ENCODE measurements at regions not wholly inside any gene's neighbourhood (a gene's known extent, or its start where the extent isn't known, plus 50 kb on each side); places are given as distances from the start of the nearest gene placed in this dataset.
"Not testable (repeated sequence)": the region's sequence is repeated elsewhere in the genome, so short reads cannot be mapped to it uniquely, and the experiment has no call there.

- H3K79me1 ChIP-seq (replicated peaks; ENCODE audit: low read length, poor library complexity, severe bottlenecking); H3K9ac ChIP-seq (ENCODE audit: low read length); H3K4ac ChIP-seq (ENCODE audit: low read depth in 1 of 2, low read length in 2 of 2); DNase-seq; H3K36me3 ChIP-seq (ENCODE audit: control insufficient read depth in 1 of 2, insufficient read depth in 2 of 2, low read depth in 1 of 2, low read length in 2 of 2); H3K27ac ChIP-seq (ENCODE audit: low read length, poor library complexity, severe bottlenecking); H4K8ac ChIP-seq (ENCODE audit: low read length); H2BK15ac ChIP-seq (ENCODE audit: low read depth, poor library complexity, severe bottlenecking); H3K14ac ChIP-seq (ENCODE audit: low read length in 2 of 2); H3K23ac ChIP-seq (ENCODE audit: low read length in 2 of 2); H3K4me2 ChIP-seq (ENCODE audit: low read length, poor library complexity, severe bottlenecking); H2AK5ac ChIP-seq (ENCODE audit: low read length, severe bottlenecking); H3K18ac ChIP-seq (ENCODE audit: low read depth in 1 of 2, low read length in 2 of 2); H4K91ac ChIP-seq (ENCODE audit: low read length); H2BK120ac ChIP-seq (ENCODE audit: low read depth, low read length); H3K4me3 ChIP-seq (ENCODE audit: insufficient read depth in 1 of 2, low read depth in 1 of 2, low read length in 2 of 2); H2BK12ac ChIP-seq (ENCODE audit: low read length in 2 of 2); H3K4me1 ChIP-seq (ENCODE audit: control insufficient read depth, insufficient read depth, low read depth, low read length); H2AFZ ChIP-seq (ENCODE audit: low read depth, low read length); H2BK5ac ChIP-seq (ENCODE audit: low read depth, low read length, poor library complexity, severe bottlenecking); H3K27me3 ChIP-seq (ENCODE audit: control insufficient read depth in 1 of 2, insufficient read depth in 1 of 2, low read length in 2 of 2); H3K9me3 ChIP-seq (ENCODE audit: control insufficient read depth, low read length): not testable (repeated sequence)
- 47% methylated on average over 1 of the region's 5 CpGs for WGBS
Observed at GRCh38 chr1:190943722-190944121, 466.1 kb upstream of the BRINP3 start.

GRCh38 chr1:190949939-190950338, 472.3 kb upstream of the BRINP3 start:
- Histone ChIP-seq H2AFZ (ENCODE audit: low read depth, low read length) (no peak overlapping the region), H2BK5ac (ENCODE audit: low read depth, low read length, poor library complexity, severe bottlenecking) (no peak overlapping the region), H3K4ac (ENCODE audit: low read depth in 1 of 2, low read length in 2 of 2) (no peak overlapping the region), H3K4me3 (ENCODE audit: insufficient read depth in 1 of 2, low read depth in 1 of 2, low read length in 2 of 2) (no peak overlapping the region), H3K23ac (ENCODE audit: low read length in 2 of 2) (no peak overlapping the region), H4K8ac (ENCODE audit: low read length) (no peak overlapping the region), H3K4me1 (ENCODE audit: control insufficient read depth, insufficient read depth, low read depth, low read length) (no peaks in the 10 kb centered on the region), H2BK15ac (ENCODE audit: low read depth, poor library complexity, severe bottlenecking) (no peak overlapping the region), H3K4me2 (ENCODE audit: low read length, poor library complexity, severe bottlenecking) (no peak overlapping the region), H2BK12ac (ENCODE audit: low read length in 2 of 2) (no peak overlapping the region), H4K91ac (ENCODE audit: low read length) (no peak overlapping the region), H3K36me3 (ENCODE audit: control insufficient read depth in 1 of 2, insufficient read depth in 2 of 2, low read depth in 1 of 2, low read length in 2 of 2) (no peaks in the 10 kb centered on the region), H3K79me1 (replicated peaks; ENCODE audit: low read length, poor library complexity, severe bottlenecking) (no peaks in the 10 kb centered on the region), H2BK120ac (ENCODE audit: low read depth, low read length) (no peak overlapping the region), H3K27me3 (ENCODE audit: control insufficient read depth in 1 of 2, insufficient read depth in 1 of 2, low read length in 2 of 2) (no peaks in the 10 kb centered on the region), H3K14ac (ENCODE audit: low read length in 2 of 2) (no peak overlapping the region), H3K9me3 (ENCODE audit: control insufficient read depth, low read length) (no peaks in the 10 kb centered on the region), H3K9ac (ENCODE audit: low read length) (no peak overlapping the region), H2AK5ac (ENCODE audit: low read length, severe bottlenecking) (no peak overlapping the region), H3K18ac (ENCODE audit: low read depth in 1 of 2, low read length in 2 of 2) (no peak overlapping the region), H3K27ac (ENCODE audit: low read length, poor library complexity, severe bottlenecking) (no peak overlapping the region)
- no peak for DNase-seq
- 70% methylated on average over 4 of the region's 5 CpGs for WGBS

- Histone ChIP-seq H3K4ac (ENCODE audit: low read depth in 1 of 2, low read length in 2 of 2) (no peak overlapping the region), H3K4me3 (ENCODE audit: insufficient read depth in 1 of 2, low read depth in 1 of 2, low read length in 2 of 2) (no peak overlapping the region), H4K8ac (ENCODE audit: low read length) (no peak overlapping the region), H3K79me1 (replicated peaks; ENCODE audit: low read length, poor library complexity, severe bottlenecking) (no peaks in the 10 kb centered on the region), H2BK12ac (ENCODE audit: low read length in 2 of 2) (no peak overlapping the region), H3K23ac (ENCODE audit: low read length in 2 of 2) (no peak overlapping the region), H3K27me3 (ENCODE audit: control insufficient read depth in 1 of 2, insufficient read depth in 1 of 2, low read length in 2 of 2) (no peaks in the 10 kb centered on the region), H3K9ac (ENCODE audit: low read length) (no peak overlapping the region), H3K36me3 (ENCODE audit: control insufficient read depth in 1 of 2, insufficient read depth in 2 of 2, low read depth in 1 of 2, low read length in 2 of 2) (no peaks in the 10 kb centered on the region), H3K14ac (ENCODE audit: low read length in 2 of 2) (no peak overlapping the region), H2BK15ac (ENCODE audit: low read depth, poor library complexity, severe bottlenecking) (no peak overlapping the region), H2AFZ (ENCODE audit: low read depth, low read length) (no peak overlapping the region), H4K91ac (ENCODE audit: low read length) (no peak overlapping the region), H3K4me1 (ENCODE audit: control insufficient read depth, insufficient read depth, low read depth, low read length) (no peaks in the 10 kb centered on the region), H2AK5ac (ENCODE audit: low read length, severe bottlenecking) (no peak overlapping the region), H3K4me2 (ENCODE audit: low read length, poor library complexity, severe bottlenecking) (no peak overlapping the region), H3K9me3 (ENCODE audit: control insufficient read depth, low read length) (peaks cover 8% of the 10 kb centered on the region), H2BK120ac (ENCODE audit: low read depth, low read length) (no peak overlapping the region), H2BK5ac (ENCODE audit: low read depth, low read length, poor library complexity, severe bottlenecking) (no peak overlapping the region), H3K27ac (ENCODE audit: low read length, poor library complexity, severe bottlenecking) (no peak overlapping the region), H3K18ac (ENCODE audit: low read depth in 1 of 2, low read length in 2 of 2) (no peak overlapping the region)
- DNase-seq = no peak
Observed at GRCh38 chr1:190957565-190957964, 479.9 kb upstream of the BRINP3 start.

GRCh38 chr1:190963321-190963720, 485.7 kb upstream of the BRINP3 start:
- DNase-seq = no peak
- Histone ChIP-seq H3K4me1 (ENCODE audit: control insufficient read depth, insufficient read depth, low read depth, low read length) (no peaks in the 10 kb centered on the region), H3K36me3 (ENCODE audit: control insufficient read depth in 1 of 2, insufficient read depth in 2 of 2, low read depth in 1 of 2, low read length in 2 of 2) (no peaks in the 10 kb centered on the region), H3K9me3 (ENCODE audit: control insufficient read depth, low read length) (peaks cover 8% of the 10 kb centered on the region), H3K27ac (ENCODE audit: low read length, poor library complexity, severe bottlenecking) (no peak overlapping the region), H2BK5ac (ENCODE audit: low read depth, low read length, poor library complexity, severe bottlenecking) (no peak overlapping the region), H4K8ac (ENCODE audit: low read length) (no peak overlapping the region), H3K9ac (ENCODE audit: low read length) (no peak overlapping the region), H2BK120ac (ENCODE audit: low read depth, low read length) (no peak overlapping the region), H2AK5ac (ENCODE audit: low read length, severe bottlenecking) (no peak overlapping the region), H2BK12ac (ENCODE audit: low read length in 2 of 2) (no peak overlapping the region), H2AFZ (ENCODE audit: low read depth, low read length) (no peak overlapping the region), H4K91ac (ENCODE audit: low read length) (no peak overlapping the region), H3K4me3 (ENCODE audit: insufficient read depth in 1 of 2, low read depth in 1 of 2, low read length in 2 of 2) (no peak overlapping the region), H3K14ac (ENCODE audit: low read length in 2 of 2) (no peak overlapping the region), H3K27me3 (ENCODE audit: control insufficient read depth in 1 of 2, insufficient read depth in 1 of 2, low read length in 2 of 2) (no peaks in the 10 kb centered on the region), H3K4me2 (ENCODE audit: low read length, poor library complexity, severe bottlenecking) (no peak overlapping the region), H3K4ac (ENCODE audit: low read depth in 1 of 2, low read length in 2 of 2) (no peak overlapping the region), H2BK15ac (ENCODE audit: low read depth, poor library complexity, severe bottlenecking) (no peak overlapping the region), H3K79me1 (replicated peaks; ENCODE audit: low read length, poor library complexity, severe bottlenecking) (no peaks in the 10 kb centered on the region), H3K18ac (ENCODE audit: low read depth in 1 of 2, low read length in 2 of 2) (no peak overlapping the region), H3K23ac (ENCODE audit: low read length in 2 of 2) (no peak overlapping the region)
- 100% methylated on average over 1 of the region's 2 CpGs for WGBS

All from mesenchymal stem cell (in vitro differentiated cells and primary cell).